ENCODE measurements at regions not wholly inside any gene's neighbourhood (a gene's known extent, or its start where the extent isn't known, plus 50 kb on each side); places are given as distances from the start of the nearest gene placed in this dataset.
"Not testable (repeated sequence)": the region's sequence is repeated elsewhere in the genome, so short reads cannot be mapped to it uniquely, and the experiment has no call there.

- not testable (repeated sequence) for DNase-seq (ENCODE audit: low spot score)
These were observed 116.1 kb upstream of the TPTE start for GRCh38 chr21:10405331-10405730.

GRCh38 chr21:10409786-10410185 lies 111.6 kb upstream of the TPTE start:
- DNase-seq (ENCODE audit: low spot score): not testable (repeated sequence)

- DNase-seq (ENCODE audit: low spot score): not testable (repeated sequence)
These were observed 110.9 kb upstream of the TPTE start for GRCh38 chr21:10410354-10410929.

GRCh38 chr21:10411776-10412526 lies 109.4 kb upstream of the TPTE start:
- DNase-seq (ENCODE audit: low spot score): not testable (repeated sequence)

GRCh38 chr21:10412928-10413246 lies 108.5 kb upstream of the TPTE start:
- DNase-seq (ENCODE audit: low spot score): not testable (repeated sequence)

GRCh38 chr21:10413247-10414120 lies 107.9 kb upstream of the TPTE start:
- DNase-seq (ENCODE audit: low spot score): not testable (repeated sequence)

GRCh38 chr21:10414121-10414924 lies 107.1 kb upstream of the TPTE start:
- DNase-seq (ENCODE audit: low spot score): not testable (repeated sequence)

GRCh38 chr21:10414925-10415254 lies 106.5 kb upstream of the TPTE start:
- not testable (repeated sequence) for DNase-seq (ENCODE audit: low spot score)

GRCh38 chr21:10415456-10415855 lies 105.9 kb upstream of the TPTE start:
- not testable (repeated sequence) for DNase-seq (ENCODE audit: low spot score)

- not testable (repeated sequence) for DNase-seq (ENCODE audit: low spot score)
These were observed 105.5 kb upstream of the TPTE start for GRCh38 chr21:10415859-10416258.

- not testable (repeated sequence) for DNase-seq (ENCODE audit: low spot score)
These were observed 104.5 kb upstream of the TPTE start for GRCh38 chr21:10416691-10417447.

GRCh38 chr21:10417551-10418002 lies 103.8 kb upstream of the TPTE start:
- not testable (repeated sequence) for DNase-seq (ENCODE audit: low spot score)

- not testable (repeated sequence) for DNase-seq (ENCODE audit: low spot score)
These were observed 102.9 kb upstream of the TPTE start for GRCh38 chr21:10418250-10419048.

- not testable (repeated sequence) for DNase-seq (ENCODE audit: low spot score)
These were observed 100.2 kb upstream of the TPTE start for GRCh38 chr21:10421199-10421598.

GRCh38 chr21:10421601-10422000 lies 99.8 kb upstream of the TPTE start:
- DNase-seq (ENCODE audit: low spot score): not testable (repeated sequence)

- not testable (repeated sequence) for DNase-seq (ENCODE audit: low spot score)
These were observed 97.1 kb upstream of the TPTE start for GRCh38 chr21:10424097-10424886.

- not testable (repeated sequence) for DNase-seq (ENCODE audit: low spot score)
These were observed 96.6 kb upstream of the TPTE start for GRCh38 chr21:10424887-10425145.

- peak; percentile 13 for DNase-seq (ENCODE audit: low spot score)
These were observed 95.5 kb upstream of the TPTE start for GRCh38 chr21:10425856-10426255.

- DNase-seq (ENCODE audit: low spot score): not testable (repeated sequence)
These were observed 94.6 kb upstream of the TPTE start for GRCh38 chr21:10426812-10427211.

- not testable (repeated sequence) for DNase-seq (ENCODE audit: low spot score)
These were observed 94.1 kb upstream of the TPTE start for GRCh38 chr21:10427277-10427676.

Measured in D341Med (cell line).